Stimulated activated CD4-positive, alpha-beta T cell treated with anti-CD3 and anti-CD28 coated beads, TNF-alpha, amount 100 ng/mL, for 48 hours (primary cell): ENCODE measurements at regions not wholly inside any gene's neighbourhood (a gene's known extent, or its start where the extent isn't known, plus 50 kb on each side); places are given as distances from the start of the nearest gene placed in this dataset.

ENCODE experiments used
- DNase-seq, 3 donors: peaks; one replicate each; pipeline ENCODE4 v3.0.0-alpha.2; 2020; ENCODE audit warnings: low read depth in 3 of 3

- no peak for DNase-seq
Observed at GRCh38 chr9:108650826-108651225, 205.0 kb downstream of the ACTL7B start.

- no peak for DNase-seq
Observed at GRCh38 chr9:108645520-108645919, 210.3 kb downstream of the ACTL7B start.

GRCh38 chr9:108643731-108644510, 211.9 kb downstream of the ACTL7B start:
- DNase-seq = no peak

GRCh38 chr9:108642871-108643270, 212.9 kb downstream of the ACTL7B start:
- no peak for DNase-seq

GRCh38 chr9:108640230-108640629, 215.6 kb downstream of the ACTL7B start:
- no peak for DNase-seq

- DNase-seq = no peak
Observed at GRCh38 chr9:108639696-108640095, 216.1 kb downstream of the ACTL7B start.

GRCh38 chr9:108639091-108639490, 216.7 kb downstream of the ACTL7B start:
- no peak for DNase-seq

- DNase-seq = no peak
Observed at GRCh38 chr9:108637340-108637739, 218.4 kb downstream of the ACTL7B start.

- DNase-seq = no peak
Observed at GRCh38 chr9:108636013-108636412, 219.8 kb downstream of the ACTL7B start.

GRCh38 chr9:108634672-108635462, 220.9 kb downstream of the ACTL7B start:
- no peak for DNase-seq

GRCh38 chr9:108634204-108634603, 221.6 kb downstream of the ACTL7B start:
- DNase-seq = no peak

GRCh38 chr9:108631496-108632285, 224.1 kb downstream of the ACTL7B start:
- no peak for DNase-seq

GRCh38 chr9:108628316-108628715, 227.5 kb downstream of the ACTL7B start:
- no peak for DNase-seq

- DNase-seq = no peak
Observed at GRCh38 chr9:108626743-108627142, 229.0 kb downstream of the ACTL7B start.

GRCh38 chr9:108621991-108622855, 233.6 kb downstream of the ACTL7B start:
- no peak for DNase-seq

GRCh38 chr9:108620767-108621166, 235.0 kb downstream of the ACTL7B start:
- no peak for DNase-seq

GRCh38 chr9:108618906-108619550, 236.8 kb downstream of the ACTL7B start:
- no peak for DNase-seq

- no peak for DNase-seq
Observed at GRCh38 chr9:108617676-108618075, 238.1 kb downstream of the ACTL7B start.

GRCh38 chr9:108615152-108615551, 240.6 kb downstream of the ACTL7B start:
- DNase-seq = no peak

GRCh38 chr9:108612513-108612912, 243.3 kb downstream of the ACTL7B start:
- no peak for DNase-seq

GRCh38 chr9:108609897-108610253, 245.9 kb downstream of the ACTL7B start:
- no peak for DNase-seq
